Kidney epithelial cell (primary cell): ENCODE measurements at regions not wholly inside any gene's neighbourhood (a gene's known extent, or its start where the extent isn't known, plus 50 kb on each side); places are given as distances from the start of the nearest gene placed in this dataset.
"Not testable (repeated sequence)": the region's sequence is repeated elsewhere in the genome, so short reads cannot be mapped to it uniquely, and the experiment has no call there.

Source experiments
- DNase-seq: peaks from one replicate; pipeline ENCODE4 v3.0.0-alpha.2; 2010; ENCODE audit warnings: low read depth
- H3K27me3 ChIP-seq: 2 replicates; pipeline ENCODE4 v1.6.0; 2011; ENCODE audit warnings: low read length; ENCODE audit not compliant: control insufficient read depth, insufficient read depth
- H3K36me3 ChIP-seq: 2 replicates; pipeline ENCODE4 v1.5.1; 2011; ENCODE audit warnings: low read length; ENCODE audit not compliant: control insufficient read depth, insufficient read depth
- H3K4me3 ChIP-seq: 2 replicates; pipeline ENCODE4 v1.5.1; 2011; ENCODE audit warnings: low read depth, mild to moderate bottlenecking, control low read depth, low read length
- TF ChIP-seq, protein P1 (sequence below): IDR thresholded peaks from 2 replicates; pipeline ENCODE4 v1.5.1; 2011; ENCODE audit warnings: mild to moderate bottlenecking, moderate library complexity, low read length, control low read depth, inconsistent platforms; ENCODE audit not compliant: insufficient read depth, poor library complexity, severe bottlenecking

DNA sequence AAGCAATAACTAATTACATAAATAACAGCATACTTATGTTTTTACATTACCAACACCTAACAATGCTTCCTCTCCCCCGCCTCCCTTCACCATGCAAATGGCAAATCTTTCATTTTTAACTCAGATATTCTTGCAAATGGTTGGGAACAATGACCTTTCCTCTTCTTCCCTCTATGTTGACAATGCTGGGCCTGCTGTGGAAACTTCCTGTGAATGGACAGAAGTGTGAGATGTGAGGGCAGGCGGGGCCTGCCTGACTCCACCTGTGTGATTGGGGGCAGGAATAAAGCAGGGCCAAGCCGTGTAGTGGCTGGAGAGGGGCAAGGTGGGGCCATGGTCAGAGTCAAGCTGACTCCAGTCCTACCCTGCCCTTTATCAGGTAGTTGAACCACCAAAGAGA lies 289.6 kb downstream of the RPS6KC1 start:
- H3K27me3 ChIP-seq, result no peaks in the 10 kb centered on the region

GRCh38 chr1:213345621-213346020 lies 294.6 kb downstream of the RPS6KC1 start:
- H3K36me3 ChIP-seq, result no peaks in the 10 kb centered on the region
- no peak for DNase-seq
- H3K27me3 ChIP-seq, result no peaks in the 10 kb centered on the region
- H3K4me3 ChIP-seq, result no peak overlapping the region
- TF ChIP-seq, protein P1, sequence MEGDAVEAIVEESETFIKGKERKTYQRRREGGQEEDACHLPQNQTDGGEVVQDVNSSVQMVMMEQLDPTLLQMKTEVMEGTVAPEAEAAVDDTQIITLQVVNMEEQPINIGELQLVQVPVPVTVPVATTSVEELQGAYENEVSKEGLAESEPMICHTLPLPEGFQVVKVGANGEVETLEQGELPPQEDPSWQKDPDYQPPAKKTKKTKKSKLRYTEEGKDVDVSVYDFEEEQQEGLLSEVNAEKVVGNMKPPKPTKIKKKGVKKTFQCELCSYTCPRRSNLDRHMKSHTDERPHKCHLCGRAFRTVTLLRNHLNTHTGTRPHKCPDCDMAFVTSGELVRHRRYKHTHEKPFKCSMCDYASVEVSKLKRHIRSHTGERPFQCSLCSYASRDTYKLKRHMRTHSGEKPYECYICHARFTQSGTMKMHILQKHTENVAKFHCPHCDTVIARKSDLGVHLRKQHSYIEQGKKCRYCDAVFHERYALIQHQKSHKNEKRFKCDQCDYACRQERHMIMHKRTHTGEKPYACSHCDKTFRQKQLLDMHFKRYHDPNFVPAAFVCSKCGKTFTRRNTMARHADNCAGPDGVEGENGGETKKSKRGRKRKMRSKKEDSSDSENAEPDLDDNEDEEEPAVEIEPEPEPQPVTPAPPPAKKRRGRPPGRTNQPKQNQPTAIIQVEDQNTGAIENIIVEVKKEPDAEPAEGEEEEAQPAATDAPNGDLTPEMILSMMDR, result no peak

More for the DNA sequence above, 289.6 kb downstream of the RPS6KC1 start:
- DNase-seq, result no peak
- no peak overlapping the region for H3K4me3 ChIP-seq
- no peaks in the 10 kb centered on the region for H3K36me3 ChIP-seq
- TF ChIP-seq, protein P1, result no peak

- TF ChIP-seq, protein P1, result no peak
- no peak for DNase-seq
- H3K36me3 ChIP-seq, result no peaks in the 10 kb centered on the region
- H3K27me3 ChIP-seq, result no peaks in the 10 kb centered on the region
- H3K4me3 ChIP-seq, result no peak overlapping the region
Measured at GRCh38 chr1:213357403-213357802, 306.4 kb downstream of the RPS6KC1 start.

DNA sequence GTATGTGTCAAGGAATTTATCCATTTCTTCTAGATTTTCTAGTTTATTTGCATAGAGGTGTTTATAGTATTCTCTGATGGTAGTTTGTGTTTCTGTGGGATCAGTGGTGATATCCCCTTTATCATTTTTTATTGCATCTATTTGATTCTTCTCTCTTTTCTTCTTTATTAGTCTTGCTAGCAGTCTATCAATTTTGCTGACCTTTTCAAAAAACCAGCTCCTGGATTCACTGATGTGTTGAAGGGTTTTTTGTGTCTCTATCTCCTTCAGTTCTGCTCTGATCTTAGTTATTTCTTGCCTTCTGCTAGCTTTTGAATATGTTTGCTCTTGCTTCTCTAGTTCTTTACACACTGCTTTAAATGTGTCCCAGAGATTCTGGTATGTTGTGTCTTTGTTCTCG lies 307.3 kb downstream of the RPS6KC1 start:
- H3K27me3 ChIP-seq, H3K4me3 ChIP-seq, DNase-seq, H3K36me3 ChIP-seq: not testable (repeated sequence)

- Histone ChIP-seq H3K27me3 (no peaks in the 10 kb centered on the region), H3K4me3 (no peak overlapping the region), H3K36me3 (no peaks in the 10 kb centered on the region)
- TF ChIP-seq, protein P1, result no peak
- DNase-seq, result no peak
Measured at GRCh38 chr1:213362598-213362997, 311.6 kb downstream of the RPS6KC1 start.

GRCh38 chr1:213366141-213366831 lies 315.2 kb downstream of the RPS6KC1 start:
- TF ChIP-seq, protein P1, result no peak
- Histone ChIP-seq H3K36me3 (no peaks in the 10 kb centered on the region), H3K27me3 (no peaks in the 10 kb centered on the region), H3K4me3 (no peak overlapping the region)
- DNase-seq, result no peak
